Adrenal gland (tissue), 5 donors: ENCODE measurements at regions not wholly inside any gene's neighbourhood (a gene's known extent, or its start where the extent isn't known, plus 50 kb on each side); places are given as distances from the start of the nearest gene placed in this dataset.

ENCODE experiments used
- POLR2A ChIP-seq, 2 donors: fragments of 450-650 bp; IDR thresholded peaks; one replicate each; pipeline ENCODE4 v1.6.1; 2017; ENCODE audit warnings: antibody characterized with exemption in 2 of 2, mild to moderate bottlenecking in 2 of 2, moderate library complexity in 1 of 2
- TF ChIP-seq, protein P1 (sequence below), 6 experiments: fragments of 450-650 bp in 4 of 6; fragments of 200-600 bp in 2 of 6; sonication (generic) in 1 of 6; IDR thresholded peaks; 1 replicate in 5 of 6; 2 replicates in 1 of 6; pipeline versions ENCODE4 v1.5.1 to v1.8.0; 2016 to 2021; ENCODE audit warnings: antibody characterized with exemption in 6 of 6, mild to moderate bottlenecking in 2 of 6, moderate library complexity in 1 of 6
- donor health status: DM: no; HTN: no; CAD: no.

DNA sequence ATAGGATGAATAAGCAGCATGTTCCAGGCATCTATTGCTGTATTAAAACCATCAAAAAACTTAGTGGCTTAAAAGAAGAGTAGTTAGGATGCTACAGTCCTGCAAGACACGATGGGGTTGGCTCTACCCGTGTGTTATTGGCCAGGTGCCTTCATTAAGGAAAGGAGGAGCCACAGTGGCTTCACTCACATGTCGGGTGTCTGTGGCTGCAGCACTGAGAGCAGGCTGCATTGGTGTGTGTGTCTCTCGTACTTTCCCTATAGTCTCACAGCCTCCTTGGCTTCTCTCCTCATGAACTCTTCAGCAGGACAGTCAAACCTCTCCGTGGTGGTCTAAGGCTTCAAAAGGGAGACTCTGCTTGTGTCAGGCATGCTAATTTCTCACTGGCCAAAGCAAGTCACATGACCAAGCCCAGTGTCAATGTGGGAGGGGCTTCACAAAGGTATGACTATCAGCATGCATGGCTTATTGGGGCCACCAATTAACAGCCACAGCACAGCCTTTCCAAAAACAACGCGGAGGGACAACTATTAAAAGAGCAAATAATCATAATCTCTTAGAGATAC, 402.8 kb downstream of the KIF16B start:
- TF ChIP-seq, protein P1, sequence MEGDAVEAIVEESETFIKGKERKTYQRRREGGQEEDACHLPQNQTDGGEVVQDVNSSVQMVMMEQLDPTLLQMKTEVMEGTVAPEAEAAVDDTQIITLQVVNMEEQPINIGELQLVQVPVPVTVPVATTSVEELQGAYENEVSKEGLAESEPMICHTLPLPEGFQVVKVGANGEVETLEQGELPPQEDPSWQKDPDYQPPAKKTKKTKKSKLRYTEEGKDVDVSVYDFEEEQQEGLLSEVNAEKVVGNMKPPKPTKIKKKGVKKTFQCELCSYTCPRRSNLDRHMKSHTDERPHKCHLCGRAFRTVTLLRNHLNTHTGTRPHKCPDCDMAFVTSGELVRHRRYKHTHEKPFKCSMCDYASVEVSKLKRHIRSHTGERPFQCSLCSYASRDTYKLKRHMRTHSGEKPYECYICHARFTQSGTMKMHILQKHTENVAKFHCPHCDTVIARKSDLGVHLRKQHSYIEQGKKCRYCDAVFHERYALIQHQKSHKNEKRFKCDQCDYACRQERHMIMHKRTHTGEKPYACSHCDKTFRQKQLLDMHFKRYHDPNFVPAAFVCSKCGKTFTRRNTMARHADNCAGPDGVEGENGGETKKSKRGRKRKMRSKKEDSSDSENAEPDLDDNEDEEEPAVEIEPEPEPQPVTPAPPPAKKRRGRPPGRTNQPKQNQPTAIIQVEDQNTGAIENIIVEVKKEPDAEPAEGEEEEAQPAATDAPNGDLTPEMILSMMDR (IDR thresholded peaks at IDR 0.05) = no peak
- TF ChIP-seq POLR2A (IDR thresholded peaks at IDR 0.05) = no peak
